ENCODE measurements at regions not wholly inside any gene's neighbourhood (a gene's known extent, or its start where the extent isn't known, plus 50 kb on each side); places are given as distances from the start of the nearest gene placed in this dataset.

GRCh38 chr9:90458485-90458884 lies 184.1 kb downstream of the DIRAS2 start:
- H3K4me3 ChIP-seq, result no peak overlapping the region
- DNase-seq (no peak), ATAC-seq (no peak)
- no peaks in the 10 kb centered on the region for H3K4me1 ChIP-seq
- 71 to 74% methylated on average over 4 of the region's 4 CpGs for WGBS, 2 donors
- H3K9me3 ChIP-seq, result peaks cover 0 to 6% (median 0%) of the 10 kb centered on the region in 11 donors
- TF ChIP-seq CTCF (IDR thresholded peaks at IDR 0.05), result no peak
- H3K36me3 ChIP-seq, result no peaks in the 10 kb centered on the region
- peaks cover 0 to 8% (median 0%) of the 10 kb centered on the region in 7 donors for H3K27me3 ChIP-seq
- H3K27ac ChIP-seq, result no peak overlapping the region
- intact Hi-C loops (cut with DNase I), result no loop called here

GRCh38 chr9:90459321-90459720 lies 183.3 kb downstream of the DIRAS2 start:
- WGBS, 2 donors, result 63 to 80% methylated on average over 4 of the region's 4 CpGs
- Histone ChIP-seq H3K36me3 (no peaks in the 10 kb centered on the region), H3K4me1 (no peaks in the 10 kb centered on the region), H3K27me3 (peaks cover 0 to 8% (median 0%) of the 10 kb centered on the region in 7 donors), H3K4me3 (no peak overlapping the region), H3K9me3 (peaks cover 0 to 2% (median 0%) of the 10 kb centered on the region in 11 donors), H3K27ac (no peak overlapping the region)
- intact Hi-C loops (cut with DNase I), result no loop called here
- TF ChIP-seq CTCF (IDR thresholded peaks at IDR 0.05), result no peak
- no peak for DNase-seq
- ATAC-seq, result no peak

DNA sequence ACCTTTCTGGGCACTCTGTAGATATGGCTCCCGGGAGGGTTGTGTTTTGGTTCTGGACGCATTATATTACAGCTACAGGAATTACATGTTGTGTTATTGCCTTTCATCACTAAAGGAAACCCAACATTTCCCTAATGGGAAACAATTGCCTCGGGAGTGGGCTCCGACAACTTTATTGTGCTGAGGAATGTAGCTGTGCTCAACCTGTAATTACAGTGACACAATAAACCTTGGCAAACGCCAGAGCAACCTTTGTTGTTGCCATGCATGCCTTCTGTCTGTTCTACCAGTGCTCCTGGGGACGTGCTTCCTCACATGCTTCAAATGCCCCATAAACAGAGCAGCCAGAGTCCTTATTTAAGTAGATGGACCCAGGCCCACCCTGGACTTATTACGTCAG lies 182.4 kb downstream of the DIRAS2 start:
- TF ChIP-seq CTCF (IDR thresholded peaks at IDR 0.05), result no peak
- intact Hi-C loops (cut with DNase I), result no loop called here
- no peaks in the 10 kb centered on the region for H3K4me1 ChIP-seq
- no peak overlapping the region for H3K27ac ChIP-seq
- H3K27me3 ChIP-seq, result peaks cover 0 to 8% (median 0%) of the 10 kb centered on the region in 7 donors
- DNase-seq (no peak), ATAC-seq (no peak)
- H3K9me3 ChIP-seq, result no peaks in the 10 kb centered on the region
- no peaks in the 10 kb centered on the region for H3K36me3 ChIP-seq
- 63% methylated on average over 7 of the region's 7 CpGs for WGBS, 2 donors
- H3K4me3 ChIP-seq, result no peak overlapping the region

GRCh38 chr9:90464978-90465377 lies 177.6 kb downstream of the DIRAS2 start:
- Histone ChIP-seq H3K9me3 (no peaks in the 10 kb centered on the region), H3K27me3 (peaks cover 0 to 8% (median 0%) of the 10 kb centered on the region in 7 donors), H3K27ac (no peak overlapping the region), H3K4me3 (no peak overlapping the region), H3K4me1 (no peaks in the 10 kb centered on the region), H3K36me3 (no peaks in the 10 kb centered on the region)
- 55 to 70% methylated on average over 2 of the region's 2 CpGs for WGBS, 2 donors
- DNase-seq, result no peak
- ATAC-seq, result no peak
- no peak for TF ChIP-seq CTCF (IDR thresholded peaks at IDR 0.05)
- intact Hi-C loops (cut with DNase I), result no loop called here
